Activated T-cell treated with anti-CD3 and anti-CD28 coated beads, Interleukin-2, amount 50 U/mL, for 72 hours (primary cell): ENCODE measurements at regions not wholly inside any gene's neighbourhood (a gene's known extent, or its start where the extent isn't known, plus 50 kb on each side); places are given as distances from the start of the nearest gene placed in this dataset.

Experiments used
- ATAC-seq, 2 donors: fragments of 150-1000 bp; cut with Tn5 transposase; replicated peaks in 1 of 2; 2 replicates each; pipeline ENCODE4 v1.10.0; 2021; ENCODE audit warnings: moderate library complexity in 2 of 2, mild to moderate bottlenecking in 1 of 2
- DNase-seq, 2 donors: peaks; one replicate each; pipeline ENCODE4 v3.0.0; 2021 to 2022; ENCODE audit warnings: mixed read lengths in 1 of 2
- H3K27ac Mint-ChIP-seq: one replicate; pipeline ENCODE4 v1.8.0; 2022; ENCODE audit warnings: mild to moderate bottlenecking, moderate library complexity, mixed read lengths
- H3K27me3 Mint-ChIP-seq: one replicate; pipeline ENCODE4 v1.8.0; 2022; ENCODE audit warnings: low read depth, mixed read lengths
- H3K36me3 Mint-ChIP-seq, 2 donors: one replicate each; pipeline ENCODE4 v1.8.0; 2022; ENCODE audit warnings: mixed read lengths in 2 of 2, mild to moderate bottlenecking in 1 of 2; ENCODE audit not compliant: insufficient read depth in 2 of 2
- H3K4me1 Mint-ChIP-seq: one replicate; pipeline ENCODE4 v1.8.0; 2022; ENCODE audit warnings: low read depth, mixed read lengths
- H3K4me3 Mint-ChIP-seq, 2 donors: one replicate each; pipeline ENCODE4 v1.8.0; 2022; ENCODE audit warnings: mild to moderate bottlenecking in 2 of 2, mixed read lengths in 2 of 2, moderate library complexity in 2 of 2
- H3K9me3 Mint-ChIP-seq, 2 donors: one replicate each; pipeline ENCODE4 v1.8.0; 2022; ENCODE audit warnings: mixed read lengths in 2 of 2

DNA sequence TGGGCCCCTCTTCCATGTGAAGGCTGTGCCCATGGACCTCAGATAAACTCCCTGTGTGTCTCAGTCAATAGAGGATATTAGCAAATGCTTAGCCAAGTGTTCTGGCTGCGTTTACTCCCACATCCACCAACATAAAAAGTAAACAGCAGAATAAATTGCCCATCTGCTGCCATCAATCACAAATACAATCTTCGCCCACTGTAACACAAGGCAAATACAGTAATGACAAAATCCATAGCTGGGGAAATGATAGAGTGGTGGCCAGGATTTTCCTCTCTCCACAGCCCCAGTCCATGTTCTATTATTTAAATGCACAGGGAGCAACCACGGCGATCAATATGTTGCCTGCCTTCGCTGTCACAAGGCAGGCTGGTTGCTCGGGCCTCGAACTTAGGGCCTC lies 376.5 kb downstream of the UQCRFS1 start:
- Mint-ChIP-seq H3K27ac (no peak overlapping the region), H3K9me3 (no peaks in the 10 kb centered on the region), H3K4me3 (no peak overlapping the region), H3K36me3 (no peaks in the 10 kb centered on the region), H3K4me1 (no peaks in the 10 kb centered on the region), H3K27me3 (no peaks in the 10 kb centered on the region)
- ATAC-seq = no peak
- DNase-seq = no peak

DNA sequence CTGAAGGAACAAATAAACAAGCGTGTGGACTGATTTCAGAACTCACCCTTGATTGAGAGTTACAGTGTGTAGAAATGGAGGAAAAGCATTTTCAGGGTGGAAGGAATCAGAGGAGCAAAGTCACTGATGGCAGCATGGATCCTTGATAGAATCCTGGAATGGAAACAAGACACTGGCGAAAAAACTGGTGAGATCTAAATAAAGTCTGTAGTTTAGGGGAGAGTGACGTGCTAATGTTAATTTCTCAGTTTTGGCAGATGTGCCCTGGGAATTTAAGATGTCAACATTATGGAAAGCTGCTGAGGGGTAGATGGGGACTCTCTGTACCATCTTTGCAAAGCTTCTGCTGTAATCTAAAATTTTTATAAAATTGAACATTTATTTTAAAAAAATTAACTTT lies 378.0 kb downstream of the UQCRFS1 start:
- H3K36me3 Mint-ChIP-seq = no peaks in the 10 kb centered on the region
- no peaks in the 10 kb centered on the region for H3K27me3 Mint-ChIP-seq
- H3K4me3 Mint-ChIP-seq = no peak overlapping the region
- ATAC-seq (no peak), DNase-seq (no peak)
- H3K27ac Mint-ChIP-seq = no peak overlapping the region
- no peaks in the 10 kb centered on the region for H3K4me1 Mint-ChIP-seq
- peaks cover 0 to 2% of the 10 kb centered on the region in 2 donors for H3K9me3 Mint-ChIP-seq

DNA sequence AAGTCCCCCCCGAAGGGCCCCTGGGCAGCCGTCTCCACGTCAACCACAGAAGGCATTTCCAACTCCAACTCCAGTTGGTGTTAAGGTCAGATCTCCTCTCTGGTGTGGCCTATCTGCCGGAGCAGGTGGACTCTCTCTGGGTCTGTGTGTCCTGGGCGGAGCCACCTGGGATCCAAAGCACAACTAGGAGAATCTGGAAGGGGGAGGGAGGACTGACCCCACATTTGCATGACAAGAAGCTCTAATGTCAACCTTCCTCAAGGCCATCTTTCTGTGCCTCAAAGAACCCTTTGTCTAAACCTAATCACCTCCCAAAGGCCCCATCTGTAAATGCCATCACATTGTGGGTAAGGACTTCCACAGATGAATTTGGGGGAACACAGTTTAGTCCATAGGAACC lies 381.5 kb downstream of the UQCRFS1 start:
- H3K27me3 Mint-ChIP-seq = no peaks in the 10 kb centered on the region

DNA sequence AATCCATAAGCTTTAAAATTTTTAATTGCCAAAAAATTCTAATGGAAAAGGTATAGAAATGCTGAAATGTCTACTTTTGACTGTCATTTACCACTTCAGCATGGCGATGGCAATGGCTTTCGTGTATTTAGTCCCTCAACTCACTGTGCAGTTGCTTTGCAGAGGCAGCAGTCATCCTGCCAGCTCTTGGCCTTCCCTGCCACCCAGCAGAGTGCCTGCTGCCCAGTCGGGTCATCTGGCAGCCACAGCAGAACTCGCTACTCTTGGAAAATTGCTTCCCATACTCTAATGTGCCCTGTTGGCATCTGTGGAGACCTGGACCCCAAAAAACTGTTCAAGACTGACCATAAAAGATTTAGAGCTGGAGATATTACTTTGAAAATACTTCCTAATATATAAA lies 383.2 kb downstream of the UQCRFS1 start:
- Mint-ChIP-seq H3K9me3 (peaks cover 0 to 2% of the 10 kb centered on the region in 2 donors), H3K4me1 (no peaks in the 10 kb centered on the region), H3K36me3 (no peaks in the 10 kb centered on the region), H3K27me3 (no peaks in the 10 kb centered on the region), H3K4me3 (no peak overlapping the region), H3K27ac (no peak overlapping the region)
- ATAC-seq (no peak), DNase-seq (no peak)

More for the DNA sequence above, 381.5 kb downstream of the UQCRFS1 start:
- Mint-ChIP-seq H3K4me3 (no peak overlapping the region), H3K27ac (no peak overlapping the region), H3K9me3 (peaks cover 0 to 2% of the 10 kb centered on the region in 2 donors), H3K4me1 (no peaks in the 10 kb centered on the region), H3K36me3 (no peaks in the 10 kb centered on the region)
- ATAC-seq (no peak), DNase-seq (no peak)

DNA sequence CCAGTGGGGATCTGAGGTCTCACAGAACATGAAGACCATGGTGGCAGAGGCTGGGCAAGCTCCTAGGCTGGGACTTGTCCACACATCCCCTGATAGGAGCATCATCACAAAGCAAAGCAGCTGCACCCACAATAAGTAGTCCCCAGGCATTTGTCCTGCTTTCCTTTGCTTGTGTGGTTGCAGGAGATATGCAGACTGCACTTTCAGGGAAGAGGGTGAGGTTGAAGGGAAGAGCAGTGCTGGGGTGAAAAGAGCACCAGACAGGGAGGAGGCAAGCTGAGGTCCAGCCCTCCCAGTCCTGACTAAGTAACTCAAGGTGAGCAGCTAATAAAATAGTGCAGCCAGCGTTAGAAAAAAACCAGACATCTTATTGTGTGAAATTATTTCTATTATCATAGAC lies 383.6 kb downstream of the UQCRFS1 start:
- H3K36me3 Mint-ChIP-seq = no peaks in the 10 kb centered on the region
- no peak overlapping the region for H3K27ac Mint-ChIP-seq
- H3K27me3 Mint-ChIP-seq = peaks cover under 1% of the 10 kb centered on the region
- H3K4me1 Mint-ChIP-seq = no peaks in the 10 kb centered on the region
- ATAC-seq = no peak
- no peak for DNase-seq
- no peak overlapping the region for H3K4me3 Mint-ChIP-seq
- peaks cover 0 to 2% of the 10 kb centered on the region in 2 donors for H3K9me3 Mint-ChIP-seq

DNA sequence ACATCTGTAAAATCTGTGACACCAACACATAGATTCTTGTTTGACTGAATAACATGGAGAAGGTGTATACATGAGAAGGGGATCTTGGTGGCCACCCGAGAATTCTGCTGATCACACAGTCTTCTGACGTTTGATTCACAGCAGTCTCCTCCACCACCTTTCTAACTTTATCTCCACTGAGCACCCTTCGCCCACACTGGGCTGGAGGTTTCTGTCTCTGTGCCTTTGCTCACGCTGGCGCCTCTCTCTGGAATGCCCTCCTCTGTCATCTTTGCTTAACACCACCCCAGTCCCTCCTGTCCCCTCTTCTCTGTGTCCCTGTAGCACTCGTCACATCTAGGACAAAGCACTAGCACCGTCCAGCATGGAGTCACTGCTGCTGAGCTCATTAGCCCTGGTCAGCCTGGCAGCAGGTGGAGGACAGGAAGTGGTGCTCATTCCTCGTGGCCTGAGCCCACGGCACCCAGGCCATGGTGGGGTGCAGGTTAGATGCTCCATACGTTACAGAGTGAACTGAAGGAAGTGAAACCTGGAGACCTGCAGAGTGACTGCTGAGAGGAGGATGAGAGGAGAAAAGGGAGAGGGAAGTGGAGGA lies 384.6 kb downstream of the UQCRFS1 start:
- H3K36me3 Mint-ChIP-seq = no peaks in the 10 kb centered on the region
- no peak overlapping the region for H3K4me3 Mint-ChIP-seq
- peaks cover 10% of the 10 kb centered on the region for H3K27me3 Mint-ChIP-seq
- no peak for DNase-seq
- H3K4me1 Mint-ChIP-seq = no peaks in the 10 kb centered on the region
- peaks cover 0 to 2% of the 10 kb centered on the region in 2 donors for H3K9me3 Mint-ChIP-seq
- no peak for ATAC-seq
- H3K27ac Mint-ChIP-seq = no peak overlapping the region

DNA sequence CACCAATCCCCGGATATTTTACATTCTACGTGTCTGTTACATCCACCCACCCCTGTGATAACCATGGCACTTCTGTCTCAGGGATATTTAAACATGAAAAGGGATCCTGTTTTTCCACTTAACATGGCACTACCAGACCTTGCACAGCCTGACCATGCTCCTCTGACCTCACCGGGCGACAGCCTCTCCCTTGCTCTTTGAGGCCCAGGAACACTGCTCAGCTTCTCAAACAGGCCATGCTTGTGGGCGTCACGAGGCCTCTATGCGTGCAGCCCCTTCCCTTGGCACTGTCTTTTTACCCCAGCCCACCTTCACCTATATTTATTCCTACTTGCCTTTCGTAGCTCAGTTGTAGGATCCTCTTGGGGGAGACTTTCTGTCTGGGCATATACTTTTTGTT lies 385.6 kb downstream of the UQCRFS1 start:
- DNase-seq = no peak
- no peak for ATAC-seq
- Mint-ChIP-seq H3K27me3 (peaks cover 11% of the 10 kb centered on the region), H3K4me3 (no peak overlapping the region), H3K27ac (no peak overlapping the region), H3K9me3 (peaks cover 0 to 2% of the 10 kb centered on the region in 2 donors), H3K36me3 (no peaks in the 10 kb centered on the region), H3K4me1 (no peaks in the 10 kb centered on the region)

DNA sequence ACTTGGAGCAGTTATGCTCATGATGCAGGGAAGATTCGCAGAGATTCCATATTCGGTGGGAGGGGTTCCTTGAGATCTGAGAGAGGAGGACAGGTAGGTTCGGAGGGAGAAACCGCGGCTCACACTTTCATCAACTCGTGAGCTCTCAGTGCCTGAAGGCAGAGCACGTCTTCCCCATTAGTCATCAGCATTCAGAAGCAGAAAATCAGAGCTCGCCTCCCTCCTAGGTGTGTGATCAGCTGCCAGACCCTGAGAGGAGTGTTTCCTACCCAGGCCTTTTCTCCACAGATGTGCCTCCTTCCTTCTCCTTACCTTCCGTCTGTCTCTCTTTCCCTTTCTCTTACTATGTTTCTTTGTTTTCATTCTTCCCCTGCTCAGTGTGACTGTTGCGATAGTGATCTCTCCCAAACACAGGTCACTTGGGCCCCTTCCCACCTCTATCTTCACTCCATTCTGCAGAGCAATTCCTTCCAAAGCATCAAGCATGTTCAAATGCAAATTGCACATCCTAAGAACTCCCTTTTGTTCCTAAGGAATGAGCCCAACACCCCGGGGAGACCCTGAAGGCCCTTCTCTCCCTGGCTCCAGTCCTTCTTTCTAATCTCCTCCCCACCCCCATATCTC lies 389.5 kb downstream of the UQCRFS1 start:
- ATAC-seq = no peak
- no peak overlapping the region for H3K27ac Mint-ChIP-seq
- DNase-seq = no peak
- no peak overlapping the region for H3K4me3 Mint-ChIP-seq
- H3K36me3 Mint-ChIP-seq = no peaks in the 10 kb centered on the region
- no peaks in the 10 kb centered on the region for H3K9me3 Mint-ChIP-seq
- H3K27me3 Mint-ChIP-seq = peaks cover 16% of the 10 kb centered on the region
- H3K4me1 Mint-ChIP-seq = no peaks in the 10 kb centered on the region

DNA sequence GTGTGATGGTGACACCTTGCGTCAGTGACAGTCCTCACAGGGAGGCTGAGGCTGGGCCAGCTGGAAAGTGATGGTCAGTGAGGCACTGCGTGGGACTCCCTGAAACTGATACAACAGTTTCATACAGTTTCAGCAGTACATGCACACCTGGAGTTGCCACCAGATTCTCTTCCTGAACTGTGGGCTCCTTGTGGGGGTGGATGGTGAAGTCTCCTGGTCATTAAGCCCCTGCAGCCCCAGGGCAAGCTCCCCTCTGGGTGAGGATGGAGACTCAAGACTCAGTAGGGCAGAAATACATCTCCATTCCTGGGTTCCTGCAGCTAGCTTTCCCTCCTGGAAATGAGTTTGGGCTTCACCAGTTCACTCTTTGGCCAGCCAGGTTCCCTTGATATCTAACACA lies 392.7 kb downstream of the UQCRFS1 start:
- Mint-ChIP-seq H3K4me1 (no peaks in the 10 kb centered on the region), H3K36me3 (no peaks in the 10 kb centered on the region), H3K4me3 (no peak overlapping the region), H3K27me3 (peaks cover 21% of the 10 kb centered on the region), H3K9me3 (no peaks in the 10 kb centered on the region), H3K27ac (no peak overlapping the region)
- ATAC-seq (no peak), DNase-seq (no peak)

DNA sequence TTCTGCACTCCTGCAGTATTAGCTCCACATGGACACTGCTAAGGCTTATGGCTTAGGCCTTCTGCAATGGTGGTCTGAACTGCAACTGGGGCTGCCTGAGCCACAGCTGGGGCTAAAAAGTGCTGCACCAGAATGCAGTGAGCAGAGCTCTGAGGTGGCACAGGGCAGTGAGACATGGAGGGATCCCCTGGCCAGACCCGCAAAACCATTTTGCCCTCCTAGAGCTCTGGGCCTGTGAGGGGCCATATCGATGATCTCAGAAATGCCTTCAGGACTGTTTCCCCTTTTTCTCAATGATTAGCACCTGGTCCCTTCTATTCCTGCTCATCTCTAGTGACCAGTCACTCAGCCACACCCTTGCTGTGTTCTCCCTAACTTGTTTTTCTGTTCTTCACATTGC lies 397.7 kb downstream of the UQCRFS1 start:
- Mint-ChIP-seq H3K9me3 (no peaks in the 10 kb centered on the region), H3K27me3 (peaks cover 5% of the 10 kb centered on the region), H3K36me3 (no peaks in the 10 kb centered on the region), H3K27ac (no peak overlapping the region), H3K4me3 (no peak overlapping the region), H3K4me1 (no peaks in the 10 kb centered on the region)
- no peak for DNase-seq
- no peak for ATAC-seq

DNA sequence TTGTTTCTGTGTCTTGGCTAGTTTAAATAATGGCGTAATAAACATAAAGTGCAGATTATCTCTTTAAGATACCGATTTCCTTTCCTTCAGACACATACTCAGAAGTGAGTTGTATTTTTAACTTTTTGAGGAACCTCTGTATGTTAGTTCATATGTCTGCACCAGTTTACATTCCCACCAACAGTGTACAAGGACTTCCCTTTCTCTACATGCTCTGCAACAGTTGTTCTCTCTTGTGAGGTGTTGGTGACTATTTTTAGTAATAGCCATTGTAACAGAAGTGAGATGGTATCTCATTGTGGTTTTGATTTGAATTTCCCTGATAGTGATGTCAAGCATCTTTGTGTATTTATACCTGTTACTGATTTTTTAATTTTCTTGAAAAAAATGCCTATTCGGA lies 418.6 kb downstream of the UQCRFS1 start:
- Mint-ChIP-seq H3K4me3 (peak overlapping the region; percentile 6 to 60), H3K27me3 (peaks cover 28% of the 10 kb centered on the region), H3K36me3 (peaks cover 2 to 8% of the 10 kb centered on the region in 2 donors), H3K9me3 (peaks cover 2 to 7% of the 10 kb centered on the region in 2 donors), H3K4me1 (no peaks in the 10 kb centered on the region), H3K27ac (no peak overlapping the region)
- ATAC-seq = no peak
- no peak for DNase-seq

DNA sequence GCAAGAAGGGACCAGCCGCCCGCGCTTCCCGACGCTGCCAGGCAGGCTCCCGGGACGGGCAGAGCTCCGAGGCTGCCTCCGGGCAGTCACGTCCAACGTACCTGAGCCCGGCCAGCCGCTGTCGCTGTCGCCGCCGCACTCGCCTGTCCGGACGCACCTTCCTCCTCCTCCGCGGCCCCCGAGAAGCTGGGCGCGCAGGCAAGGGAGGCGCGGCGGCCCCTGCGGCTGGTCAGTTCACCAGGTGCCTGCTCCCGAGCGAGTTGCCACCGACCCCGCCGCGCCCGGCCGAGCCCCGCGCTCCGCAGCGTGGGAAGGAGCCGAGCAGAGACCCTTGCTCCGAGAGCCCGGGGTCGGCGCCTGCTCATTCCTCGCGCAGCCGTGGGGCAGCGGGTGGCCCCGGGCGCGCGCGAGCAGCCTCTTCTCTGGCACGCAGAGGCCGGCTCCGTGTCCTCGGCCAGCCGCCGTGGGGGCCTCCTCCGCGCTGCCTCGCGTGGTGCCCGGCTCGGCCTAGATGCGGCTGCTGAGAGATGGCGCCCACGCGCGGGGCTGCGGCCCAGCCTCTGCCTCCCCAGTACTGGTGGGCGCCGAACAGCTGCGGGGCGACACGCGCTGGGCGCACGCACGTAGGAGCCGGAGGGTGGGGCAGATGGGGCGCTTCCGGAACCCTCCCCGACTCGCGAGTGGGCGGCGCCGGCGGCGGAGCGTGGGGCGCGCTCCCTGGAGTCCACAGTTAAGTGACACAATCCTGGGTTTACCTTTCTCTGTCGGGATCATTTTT lies 419.4 kb downstream of the UQCRFS1 start:
- DNase-seq (no peak), ATAC-seq (no peak)
- no peaks in the 10 kb centered on the region for H3K4me1 Mint-ChIP-seq
- H3K27me3 Mint-ChIP-seq = peaks cover 28% of the 10 kb centered on the region
- peaks cover 2 to 7% of the 10 kb centered on the region in 2 donors for H3K9me3 Mint-ChIP-seq
- no peak overlapping the region for H3K27ac Mint-ChIP-seq
- H3K36me3 Mint-ChIP-seq = peaks cover 2 to 8% of the 10 kb centered on the region in 2 donors
- H3K4me3 Mint-ChIP-seq = no peak overlapping the region

DNA sequence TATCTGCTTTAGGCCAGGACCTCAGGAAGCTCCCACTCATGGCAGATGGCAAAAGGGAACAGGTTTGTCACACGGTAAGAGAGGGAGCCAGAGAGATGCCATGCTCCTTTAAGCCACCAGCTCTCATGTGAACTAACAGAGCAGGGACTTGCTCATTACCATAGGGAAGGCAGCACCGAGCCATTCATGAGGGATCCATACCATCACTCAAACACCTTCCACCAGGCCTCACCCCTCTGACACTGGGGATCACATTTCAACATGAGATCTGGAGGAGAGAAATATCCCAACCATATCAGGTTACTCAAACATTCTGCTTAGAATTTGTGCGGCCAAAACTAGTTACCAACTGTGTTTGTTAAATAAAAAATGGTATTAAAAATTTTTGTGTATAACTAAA lies 427.0 kb downstream of the UQCRFS1 start:
- Mint-ChIP-seq H3K36me3 (peaks cover 2 to 9% of the 10 kb centered on the region in 2 donors), H3K9me3 (peaks cover 6 to 11% of the 10 kb centered on the region in 2 donors), H3K4me1 (no peaks in the 10 kb centered on the region), H3K27me3 (no peaks in the 10 kb centered on the region), H3K4me3 (no peak overlapping the region), H3K27ac (no peak overlapping the region)
- ATAC-seq (no peak), DNase-seq (no peak)
